GF-D8 (cell line): ENCODE measurements at regions not wholly inside any gene's neighbourhood (a gene's known extent, or its start where the extent isn't known, plus 50 kb on each side); places are given as distances from the start of the nearest gene placed in this dataset.
A peak's percentile ranks its signal among the peaks of the same experiment; 100 is the strongest.
"Not testable (repeated sequence)": the region's sequence is repeated elsewhere in the genome, so short reads cannot be mapped to it uniquely, and the experiment has no call there.

ENCODE experiments used
- DNase-seq: peaks from one replicate; lab custom pipeline; 2025; lab: John Stamatoyannopoulos, UW

DNA sequence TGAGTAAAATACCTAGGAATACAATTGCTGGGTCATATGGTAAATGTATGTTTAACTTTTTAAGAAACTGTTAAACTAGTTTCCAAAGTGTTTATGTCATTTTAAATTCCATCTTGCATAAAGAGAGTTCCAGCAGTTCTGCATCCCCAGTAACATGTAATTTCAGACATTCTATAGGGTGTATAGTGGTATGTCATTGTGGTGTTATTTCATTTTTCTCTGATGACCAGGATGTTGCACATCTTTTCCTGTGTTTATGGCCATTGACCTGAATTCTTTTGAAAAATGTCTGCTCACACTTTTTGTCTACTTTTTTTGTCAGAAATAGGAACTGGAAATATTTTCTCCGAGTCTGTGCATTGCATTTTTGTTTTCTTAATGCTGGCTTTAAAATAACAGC lies 128.9 kb downstream of the TMEM200A start:
- DNase-seq, result no peak

DNA sequence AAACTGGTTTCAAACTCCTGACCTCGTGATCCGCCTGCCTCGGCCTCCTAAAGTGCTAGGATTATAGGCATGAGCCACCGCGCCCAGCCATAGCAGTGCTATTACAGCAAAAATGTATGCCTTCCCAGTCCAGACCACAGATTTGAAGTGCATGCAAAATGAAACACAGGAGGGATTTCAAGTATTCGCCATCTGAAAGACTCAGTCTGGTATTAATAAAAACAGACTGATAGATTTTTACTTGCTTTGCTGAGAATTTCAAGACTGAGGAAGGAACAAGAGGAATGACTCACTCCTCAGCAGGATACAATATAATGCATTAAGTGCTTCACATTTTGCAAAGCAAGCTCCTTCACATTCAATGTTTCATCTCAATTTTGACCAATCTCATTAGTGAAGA lies 134.9 kb downstream of the TMEM200A start:
- DNase-seq, result no peak

GRCh38 chr6:130503146-130503545 lies 137.3 kb downstream of the TMEM200A start:
- no peak for DNase-seq

DNA sequence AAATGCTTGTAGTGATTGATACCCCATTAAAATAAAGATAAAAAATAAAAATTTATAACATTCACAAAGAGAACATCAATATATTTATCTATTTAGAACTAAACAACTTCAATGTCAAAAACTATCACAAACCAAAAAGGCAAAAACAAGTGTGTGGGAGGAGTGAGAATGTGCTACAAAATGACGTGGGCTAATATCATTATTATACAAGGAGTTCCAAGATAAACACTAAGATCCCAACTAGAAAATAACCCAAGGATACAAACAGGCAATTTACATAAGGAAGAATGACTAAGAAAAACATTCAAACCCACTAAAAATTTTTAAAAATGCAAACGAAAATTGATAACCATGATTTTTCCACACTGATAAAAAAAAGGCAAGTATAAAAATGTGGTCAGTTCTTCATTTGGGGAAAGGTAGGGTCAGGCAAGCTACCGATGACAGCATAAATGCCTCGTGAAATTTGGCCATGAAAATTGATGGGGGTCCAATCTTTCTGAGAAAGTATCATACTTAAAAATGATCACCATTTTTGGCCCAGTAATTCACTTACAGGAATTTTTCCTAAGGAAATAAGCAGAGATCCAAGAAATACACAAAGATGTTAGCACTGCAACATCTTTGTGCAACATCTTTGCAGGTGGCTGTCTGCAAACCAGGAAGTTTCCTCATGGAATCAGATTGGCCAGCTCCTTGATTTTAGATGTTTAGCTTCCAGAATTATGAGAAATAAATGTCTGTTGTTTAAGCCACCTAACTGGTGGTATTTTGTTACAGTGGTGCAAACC lies 140.2 kb downstream of the TMEM200A start:
- no peak for DNase-seq

- not testable (repeated sequence) for DNase-seq
Measured at GRCh38 chr6:130507005-130507665, 141.3 kb downstream of the TMEM200A start.

GRCh38 chr6:130507666-130508028 lies 141.8 kb downstream of the TMEM200A start:
- no peak for DNase-seq

DNA sequence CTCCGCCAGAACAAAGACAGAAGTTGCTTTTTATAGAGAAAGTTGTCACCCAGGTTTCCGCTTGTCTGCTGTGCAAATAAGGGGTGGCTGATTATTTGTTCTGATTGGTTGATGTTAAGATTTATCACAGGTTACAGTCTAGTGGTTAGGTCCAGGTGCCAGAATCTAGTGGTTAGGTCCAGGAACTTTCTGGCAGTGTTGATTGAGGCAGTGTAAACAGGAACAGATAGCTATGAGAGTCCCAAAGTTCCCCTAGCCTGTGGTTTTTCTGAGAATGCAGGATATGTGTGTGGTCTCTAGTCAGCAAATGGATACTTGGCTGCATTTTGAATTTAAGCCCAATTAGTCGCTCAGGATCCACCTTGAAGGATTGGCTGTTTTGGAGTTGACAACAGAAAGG lies 148.0 kb downstream of the TMEM200A start:
- peak; percentile 81 for DNase-seq

GRCh38 chr6:130514712-130515111 lies 148.9 kb downstream of the TMEM200A start:
- DNase-seq, result no peak

DNA sequence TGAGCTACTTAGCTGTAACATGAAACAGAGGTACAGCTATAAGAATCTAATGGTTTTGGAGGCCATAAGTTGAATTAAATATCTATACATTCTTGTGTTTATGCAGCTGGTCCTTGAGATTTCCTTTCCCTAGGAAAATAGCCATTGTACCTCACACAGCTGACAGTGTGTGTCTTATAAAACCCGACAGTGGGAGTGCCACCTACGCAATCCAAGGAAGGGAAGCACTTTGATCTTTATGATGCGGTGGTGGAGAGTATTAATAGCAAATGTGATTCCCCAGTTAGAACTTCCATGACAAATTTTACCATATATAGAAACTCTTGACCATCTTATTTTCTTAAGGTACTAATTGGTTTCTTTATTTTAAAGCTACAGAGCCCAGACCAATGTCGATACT lies 149.5 kb downstream of the TMEM200A start:
- DNase-seq, result no peak

GRCh38 chr6:130516604-130517003 lies 150.8 kb downstream of the TMEM200A start:
- DNase-seq, result no peak

DNA sequence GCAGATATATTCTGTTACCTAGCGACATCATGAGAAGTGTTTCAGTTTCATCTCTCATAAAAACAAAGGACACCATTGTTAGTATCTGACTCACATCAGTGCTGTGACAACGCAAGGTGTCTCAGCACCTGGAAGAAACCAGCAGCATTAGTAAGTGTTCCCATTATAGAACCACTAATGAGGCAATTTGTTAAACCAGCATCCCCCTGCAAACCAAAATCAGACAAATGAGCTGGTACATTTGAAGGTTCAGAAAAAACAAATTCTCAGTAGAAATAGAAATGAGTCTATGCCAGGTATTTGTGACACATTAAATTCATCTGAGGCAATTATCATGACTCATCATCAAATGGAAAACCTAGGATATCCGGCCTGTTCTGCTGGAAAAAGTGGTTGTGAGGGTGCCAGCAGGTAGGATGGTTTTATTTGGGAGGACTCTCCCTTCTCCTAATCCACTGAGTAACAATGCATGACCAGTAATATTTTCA lies 151.7 kb downstream of the TMEM200A start:
- no peak for DNase-seq

GRCh38 chr6:130518588-130518987 lies 152.8 kb downstream of the TMEM200A start:
- DNase-seq, result no peak

DNA sequence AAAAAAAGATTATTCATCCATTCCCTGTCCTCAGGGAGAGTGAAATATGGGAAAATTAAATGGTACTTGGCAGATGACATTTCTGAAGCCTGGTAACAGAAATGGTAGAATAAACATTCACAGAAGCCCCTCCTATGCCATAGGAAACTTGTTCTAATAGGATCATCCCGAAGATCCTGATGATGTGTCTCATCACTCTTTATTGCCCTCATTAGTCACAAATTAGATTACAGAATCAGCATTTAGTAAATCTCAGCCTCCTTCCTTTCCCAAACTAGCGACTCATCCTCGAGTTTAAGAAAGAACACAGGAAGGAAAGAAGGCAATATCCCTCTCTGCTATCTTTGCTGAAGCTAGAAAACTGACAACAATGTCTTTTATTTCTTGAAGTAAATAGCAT lies 154.4 kb downstream of the TMEM200A start:
- DNase-seq, result no peak

- DNase-seq, result no peak
Measured at GRCh38 chr6:130520801-130521200, 155.0 kb downstream of the TMEM200A start.

DNA sequence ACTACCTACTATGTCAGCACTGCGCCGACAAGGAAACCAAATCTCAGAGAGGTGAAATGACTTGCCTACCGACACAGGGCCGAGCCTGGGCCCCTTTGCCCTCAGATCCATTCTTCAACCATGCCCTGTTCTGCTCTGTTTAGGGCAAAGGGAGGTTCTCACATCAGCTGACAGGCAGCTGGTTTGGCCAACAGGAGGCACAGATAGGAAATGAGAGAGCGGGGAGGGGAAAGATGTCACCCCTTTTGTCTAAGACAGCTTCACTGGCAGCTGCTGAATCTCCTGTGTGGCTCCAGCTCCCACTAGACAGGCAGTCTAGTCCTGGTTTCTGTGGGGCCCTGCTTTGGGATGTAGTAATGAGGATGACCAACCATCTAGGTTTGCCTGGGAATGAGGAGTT lies 158.7 kb downstream of the TMEM200A start:
- no peak for DNase-seq

GRCh38 chr6:130525408-130525807 lies 159.6 kb downstream of the TMEM200A start:
- DNase-seq, result peak; percentile 42

GRCh38 chr6:130526466-130526865 lies 160.6 kb downstream of the TMEM200A start:
- no peak for DNase-seq

DNA sequence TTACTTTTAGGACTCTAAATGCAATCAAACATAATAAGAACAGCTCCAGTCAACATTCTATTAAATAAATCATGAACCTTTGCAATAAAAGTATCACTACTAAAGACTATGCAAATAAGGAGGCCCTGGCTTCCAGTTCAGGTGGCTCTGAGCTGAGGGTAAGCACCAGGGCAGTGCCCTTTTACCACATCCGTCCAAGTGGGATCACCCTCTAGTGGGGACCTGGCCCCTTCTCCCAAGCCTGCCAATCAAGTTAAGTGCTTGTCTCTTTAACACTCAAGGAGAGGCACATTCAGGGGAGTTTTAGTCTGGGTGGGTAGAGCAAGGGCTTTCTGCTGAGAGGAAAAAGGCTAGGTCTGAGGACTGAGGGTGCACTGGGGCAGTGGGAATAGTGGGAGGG lies 161.4 kb downstream of the TMEM200A start:
- DNase-seq, result no peak

DNA sequence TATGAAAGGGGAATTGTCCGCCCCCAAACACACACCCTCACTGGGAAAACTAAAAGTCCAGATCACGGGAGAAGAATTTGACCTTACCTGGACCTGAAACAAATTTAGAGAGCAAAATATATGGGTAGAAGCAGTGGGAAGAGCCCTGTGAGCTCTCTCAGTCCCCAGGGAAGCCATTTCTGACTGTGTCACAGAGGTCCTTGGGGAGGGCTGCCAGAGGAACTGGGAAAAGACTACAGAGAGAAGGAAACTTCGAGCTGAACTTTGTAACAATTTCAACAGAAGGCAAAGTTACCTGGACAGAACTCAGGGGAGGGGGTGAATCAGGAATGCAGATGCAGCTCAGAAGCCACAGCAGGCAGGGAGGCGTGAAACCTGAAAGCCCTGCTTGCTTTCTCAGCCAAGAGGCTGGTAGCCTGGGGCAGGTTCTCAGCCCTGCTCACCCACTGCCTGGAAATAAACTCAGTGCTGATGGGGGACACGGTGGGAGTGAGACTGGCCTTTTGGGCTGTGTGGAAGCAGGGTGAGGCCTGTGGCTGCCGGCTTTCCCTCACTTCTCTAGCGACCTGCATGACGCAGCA lies 163.8 kb downstream of the TMEM200A start:
- no peak for DNase-seq

GRCh38 chr6:130534627-130535026 lies 168.8 kb downstream of the TMEM200A start:
- no peak for DNase-seq

- no peak for DNase-seq
Measured at GRCh38 chr6:130535242-130535641, 169.4 kb downstream of the TMEM200A start.

- no peak for DNase-seq
Measured at GRCh38 chr6:130537447-130537846, 171.6 kb downstream of the TMEM200A start.

DNA sequence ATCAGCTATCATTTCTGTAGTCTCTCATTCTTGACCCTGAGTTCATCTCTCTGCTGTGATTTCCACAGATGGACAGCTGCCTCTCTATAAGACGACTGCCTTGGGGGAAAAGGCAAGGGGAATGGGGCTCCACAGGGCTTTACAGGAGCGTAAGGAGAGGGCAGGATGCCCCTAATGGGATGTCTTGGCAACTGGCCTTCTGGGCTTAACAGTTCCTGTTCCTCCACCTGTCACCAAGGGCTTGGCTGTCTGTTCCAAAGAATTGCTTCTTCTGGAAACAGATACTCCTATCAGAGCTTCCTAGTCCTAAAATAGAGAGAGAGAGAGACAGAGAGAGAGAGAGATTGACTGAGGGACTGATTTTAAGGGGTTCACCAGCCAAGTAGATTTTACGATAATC lies 181.9 kb downstream of the TMEM200A start:
- no peak for DNase-seq
